GM21717 (cell line): ENCODE measurements at regions not wholly inside any gene's neighbourhood (a gene's known extent, or its start where the extent isn't known, plus 50 kb on each side); places are given as distances from the start of the nearest gene placed in this dataset.
"Not testable (repeated sequence)": the region's sequence is repeated elsewhere in the genome, so short reads cannot be mapped to it uniquely, and the experiment has no call there.

ENCODE experiments used
- ATAC-seq: cut with Tn5 transposase; IDR thresholded peaks from one replicate; pipeline ENCODE4 v1.9.1; 2021; ENCODE audit warnings: mild to moderate bottlenecking, moderate library complexity; ENCODE audit not compliant: unreplicated experiment

GRCh38 chr3:94314218-94314883 lies 251.5 kb downstream of the NSUN3 start:
- no peak for ATAC-seq

- ATAC-seq: no peak
Observed at GRCh38 chr3:94317017-94317416, 254.2 kb downstream of the NSUN3 start.

GRCh38 chr3:94323596-94323995 lies 260.7 kb downstream of the NSUN3 start:
- no peak for ATAC-seq

GRCh38 chr3:94331831-94332230 lies 269.0 kb downstream of the NSUN3 start:
- no peak for ATAC-seq

GRCh38 chr3:94336046-94336753 lies 273.3 kb downstream of the NSUN3 start:
- ATAC-seq: no peak

- ATAC-seq: no peak
Observed at GRCh38 chr3:94345101-94345500, 282.2 kb downstream of the NSUN3 start.

- no peak for ATAC-seq
Observed at GRCh38 chr3:94349310-94349878, 286.5 kb downstream of the NSUN3 start.

GRCh38 chr3:94356581-94356980 lies 293.7 kb downstream of the NSUN3 start:
- ATAC-seq: no peak

GRCh38 chr3:94359996-94360395 lies 297.1 kb downstream of the NSUN3 start:
- ATAC-seq: no peak

- ATAC-seq: no peak
Observed at GRCh38 chr3:94360987-94361386, 298.1 kb downstream of the NSUN3 start.

- ATAC-seq: no peak
Observed at GRCh38 chr3:94362393-94362792, 299.5 kb downstream of the NSUN3 start.

GRCh38 chr3:94365006-94365405 lies 302.1 kb downstream of the NSUN3 start:
- no peak for ATAC-seq

GRCh38 chr3:94372026-94372425 lies 309.2 kb downstream of the NSUN3 start:
- ATAC-seq: no peak

- ATAC-seq: no peak
Observed at GRCh38 chr3:94373456-94373855, 310.6 kb downstream of the NSUN3 start.

GRCh38 chr3:94374439-94375161 lies 311.7 kb downstream of the NSUN3 start:
- no peak for ATAC-seq

GRCh38 chr3:94377123-94377696 lies 314.3 kb downstream of the NSUN3 start:
- ATAC-seq: not testable (repeated sequence)

- ATAC-seq: not testable (repeated sequence)
Observed at GRCh38 chr3:94377863-94378262, 315.0 kb downstream of the NSUN3 start.

GRCh38 chr3:94378322-94378721 lies 315.5 kb downstream of the NSUN3 start:
- ATAC-seq: no peak

- ATAC-seq: no peak
Observed at GRCh38 chr3:94379264-94379663, 316.4 kb downstream of the NSUN3 start.

- no peak for ATAC-seq
Observed at GRCh38 chr3:94394885-94395284, 332.0 kb downstream of the NSUN3 start.

- ATAC-seq: no peak
Observed at GRCh38 chr3:94395851-94396250, 333.0 kb downstream of the NSUN3 start.
